ENCODE measurements at regions not wholly inside any gene's neighbourhood (a gene's known extent, or its start where the extent isn't known, plus 50 kb on each side); places are given as distances from the start of the nearest gene placed in this dataset.

GRCh38 chr15:72970933-72971760 is 81.1 kb upstream of the NEO1 start:
- TF ChIP-seq CTCF (IDR thresholded peaks at IDR 0.05): no peak
- no peak for TF ChIP-seq POLR2A (IDR thresholded peaks at IDR 0.05)

All from thyroid gland (tissue), 4 donors.